GM12865 (cell line): ENCODE measurements at regions not wholly inside any gene's neighbourhood (a gene's known extent, or its start where the extent isn't known, plus 50 kb on each side); places are given as distances from the start of the nearest gene placed in this dataset.

Source experiments
- DNase-seq: peaks from one replicate; pipeline ENCODE4 v3.0.0; 2010; ENCODE audit warnings: low read depth
- H3K4me3 ChIP-seq: 2 replicates; pipeline ENCODE4 v1.5.1; 2011; ENCODE audit warnings: mild to moderate bottlenecking, low read depth, low read length, control low read depth
- TF ChIP-seq, protein P1 (sequence below): IDR thresholded peaks from 2 replicates; pipeline ENCODE4 v1.5.1; 2011; ENCODE audit warnings: low read length, control low read depth, low read depth, inconsistent platforms; ENCODE audit not compliant: insufficient read depth; ENCODE audit errors: missing control alignments

DNA sequence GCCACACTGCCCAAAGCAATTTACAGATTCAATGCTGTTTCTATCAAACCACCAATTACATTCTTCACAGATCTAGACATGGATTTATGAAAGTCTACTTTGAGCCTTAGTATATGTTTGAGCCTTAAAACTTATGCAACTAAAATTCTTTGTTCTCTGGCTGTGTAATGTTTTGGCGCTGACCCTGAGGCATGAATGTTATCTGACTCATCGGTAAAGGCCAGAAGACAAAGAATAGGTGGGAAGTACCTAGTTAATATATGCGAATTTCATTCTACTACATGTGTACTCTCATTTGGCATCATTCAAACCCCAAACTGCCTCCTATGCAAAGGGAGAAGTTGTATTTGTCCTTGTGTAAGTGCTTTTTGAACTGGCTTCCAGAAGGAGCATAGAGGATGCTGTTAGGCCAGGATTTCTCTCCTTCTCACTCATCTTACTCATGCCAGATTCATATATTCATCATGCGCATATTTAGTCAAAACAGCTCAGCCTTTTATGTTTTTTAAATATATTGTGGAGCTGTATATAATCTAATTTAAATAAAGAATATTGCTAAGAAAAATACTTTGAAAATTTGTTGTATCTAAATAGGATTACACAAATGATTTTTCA is 204.2 kb downstream of the NFKBIZ start:
- DNase-seq = peak; percentile 31
- H3K4me3 ChIP-seq = no peak overlapping the region
- TF ChIP-seq, protein P1, sequence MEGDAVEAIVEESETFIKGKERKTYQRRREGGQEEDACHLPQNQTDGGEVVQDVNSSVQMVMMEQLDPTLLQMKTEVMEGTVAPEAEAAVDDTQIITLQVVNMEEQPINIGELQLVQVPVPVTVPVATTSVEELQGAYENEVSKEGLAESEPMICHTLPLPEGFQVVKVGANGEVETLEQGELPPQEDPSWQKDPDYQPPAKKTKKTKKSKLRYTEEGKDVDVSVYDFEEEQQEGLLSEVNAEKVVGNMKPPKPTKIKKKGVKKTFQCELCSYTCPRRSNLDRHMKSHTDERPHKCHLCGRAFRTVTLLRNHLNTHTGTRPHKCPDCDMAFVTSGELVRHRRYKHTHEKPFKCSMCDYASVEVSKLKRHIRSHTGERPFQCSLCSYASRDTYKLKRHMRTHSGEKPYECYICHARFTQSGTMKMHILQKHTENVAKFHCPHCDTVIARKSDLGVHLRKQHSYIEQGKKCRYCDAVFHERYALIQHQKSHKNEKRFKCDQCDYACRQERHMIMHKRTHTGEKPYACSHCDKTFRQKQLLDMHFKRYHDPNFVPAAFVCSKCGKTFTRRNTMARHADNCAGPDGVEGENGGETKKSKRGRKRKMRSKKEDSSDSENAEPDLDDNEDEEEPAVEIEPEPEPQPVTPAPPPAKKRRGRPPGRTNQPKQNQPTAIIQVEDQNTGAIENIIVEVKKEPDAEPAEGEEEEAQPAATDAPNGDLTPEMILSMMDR = no peak

DNA sequence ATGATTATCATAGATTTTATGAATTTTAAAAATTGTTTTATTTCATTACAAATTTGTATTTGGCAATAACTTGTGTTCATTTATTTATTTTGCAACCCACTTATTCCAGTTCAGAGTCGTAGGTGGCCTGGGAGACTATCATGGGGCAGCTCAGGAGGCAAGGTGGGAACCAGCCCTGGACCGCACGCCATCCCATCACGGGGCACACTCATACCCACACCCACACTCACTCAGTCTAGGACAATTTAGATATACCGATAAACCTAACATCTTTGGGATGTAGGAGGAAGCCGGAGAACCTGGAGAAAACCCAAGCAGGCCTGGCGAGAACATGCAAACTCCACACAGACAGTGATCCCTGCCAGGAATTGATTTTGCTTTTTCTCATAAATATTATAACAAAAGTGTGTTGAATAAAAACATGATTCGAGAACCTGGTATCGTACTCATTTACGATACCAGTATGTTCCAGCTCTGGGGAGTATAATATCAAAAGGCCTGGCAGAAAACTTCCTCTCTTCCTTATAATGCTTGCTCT is 205.3 kb downstream of the NFKBIZ start:
- no peak overlapping the region for H3K4me3 ChIP-seq
- no peak for DNase-seq
- TF ChIP-seq, protein P1 = no peak

DNA sequence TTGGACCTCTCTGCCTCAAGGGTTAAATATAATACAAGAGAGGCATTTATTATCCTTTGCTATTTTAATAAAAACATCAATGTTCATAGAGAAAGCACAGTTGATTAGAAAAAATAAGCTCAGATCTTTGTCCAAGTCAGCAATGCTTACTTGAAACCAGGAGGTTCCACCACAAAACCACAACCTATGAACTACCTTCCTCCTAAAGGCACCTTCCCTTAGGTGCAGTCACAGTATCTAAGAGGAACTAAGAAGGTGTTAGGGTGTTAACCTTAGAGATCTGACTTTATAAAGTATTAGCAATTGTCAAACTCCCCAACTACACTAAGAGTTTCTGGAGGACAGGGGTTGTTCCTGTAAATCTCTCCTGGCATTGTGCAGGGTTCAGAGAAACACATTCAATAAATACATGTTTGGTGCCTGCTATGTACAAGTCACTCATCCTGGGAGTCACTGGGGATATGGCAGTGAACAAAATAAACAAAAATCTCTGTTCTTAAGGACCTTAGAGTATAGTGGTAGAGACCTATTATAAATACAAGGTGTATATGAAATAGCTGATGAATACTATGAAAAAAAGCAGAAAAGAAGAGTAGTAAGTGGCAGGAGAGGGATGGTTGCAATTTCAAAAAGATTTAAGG is 208.6 kb downstream of the NFKBIZ start:
- H3K4me3 ChIP-seq = no peak overlapping the region
- TF ChIP-seq, protein P1 = no peak
- DNase-seq = peak; percentile 91

DNA sequence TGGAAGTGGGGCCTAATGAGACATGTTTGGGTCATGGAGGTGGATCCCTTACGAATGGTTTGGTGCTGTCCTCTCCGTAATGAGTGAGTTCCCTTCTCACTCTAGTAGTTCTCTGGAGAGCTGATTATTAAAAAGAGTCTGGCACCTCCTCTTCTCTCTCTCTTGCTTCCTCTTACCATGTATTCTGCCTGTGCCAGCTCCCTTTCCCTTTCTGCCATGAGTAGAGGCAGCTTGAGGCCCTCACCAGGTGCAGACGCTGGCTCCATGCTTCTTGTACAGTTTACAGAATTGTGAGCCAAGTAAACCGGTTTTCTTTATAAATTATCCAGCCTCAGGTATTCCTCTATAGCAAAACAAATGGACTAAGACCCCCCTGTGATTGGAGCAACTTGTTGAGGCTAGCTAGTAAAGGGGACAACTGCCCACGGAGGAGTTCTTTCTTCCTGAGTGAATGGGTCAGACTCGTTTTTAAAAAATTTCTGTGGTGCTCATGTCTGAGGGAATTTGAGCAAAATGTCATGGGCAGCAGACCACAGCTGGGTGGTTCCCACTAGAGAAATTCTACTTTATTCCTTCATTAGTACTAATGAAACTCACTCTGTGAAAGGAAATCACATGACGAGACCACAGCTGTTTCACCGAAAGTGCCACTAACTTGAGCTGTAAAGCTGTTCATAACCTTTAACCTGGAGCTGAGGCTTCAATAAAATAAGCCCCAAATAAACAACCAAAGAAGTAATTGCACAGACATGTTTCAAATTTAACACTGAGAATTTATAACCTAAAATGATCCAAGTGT is 210.0 kb downstream of the NFKBIZ start:
- DNase-seq = peak; percentile 85
- TF ChIP-seq, protein P1 = no peak
- H3K4me3 ChIP-seq = no peak overlapping the region

DNA sequence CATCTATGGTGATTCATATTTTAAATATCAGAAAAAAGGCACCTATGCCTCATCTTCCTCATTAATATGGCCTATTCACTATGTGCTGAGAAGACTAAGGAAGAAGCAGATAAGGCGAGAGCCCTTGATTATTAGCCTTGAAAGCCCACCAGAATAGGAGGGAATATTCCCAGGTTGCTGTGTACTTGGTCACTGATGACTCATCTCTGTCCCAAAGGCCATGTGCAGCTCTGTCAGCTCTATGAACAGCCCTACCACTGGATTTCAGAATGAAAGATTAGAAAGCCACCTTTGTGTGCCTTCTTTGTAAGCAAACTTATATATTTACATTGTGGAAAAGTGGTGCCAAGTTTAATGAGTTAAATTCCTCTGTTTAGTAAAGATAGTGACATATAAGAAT is 211.5 kb downstream of the NFKBIZ start:
- H3K4me3 ChIP-seq = no peak overlapping the region
- TF ChIP-seq, protein P1 = no peak
- peak; percentile 54 for DNase-seq

DNA sequence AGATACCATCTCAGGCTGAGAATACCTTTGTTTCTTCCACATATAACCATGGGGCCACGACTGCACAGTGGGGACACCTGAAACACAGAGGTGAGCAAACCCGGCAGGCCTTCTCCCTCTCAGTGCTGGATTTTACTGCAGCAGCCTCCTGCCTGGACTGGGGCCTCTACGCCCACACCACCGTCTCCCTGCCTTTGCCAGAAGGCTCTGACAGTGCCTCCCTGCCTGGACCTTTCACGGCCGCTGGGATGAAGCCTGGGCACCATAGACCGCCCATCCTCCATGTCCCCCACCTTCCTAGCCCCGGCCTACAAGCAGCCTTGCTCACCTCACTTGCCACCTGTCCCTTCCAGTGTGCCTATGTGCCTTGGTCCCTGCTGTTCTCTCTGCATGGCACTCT is 214.3 kb downstream of the NFKBIZ start:
- no peak for DNase-seq
- H3K4me3 ChIP-seq = no peak overlapping the region
- TF ChIP-seq, protein P1 = no peak
